ENCODE measurements at regions not wholly inside any gene's neighbourhood (a gene's known extent, or its start where the extent isn't known, plus 50 kb on each side); places are given as distances from the start of the nearest gene placed in this dataset.

GRCh38 chr2:13905831-13906230 lies 726.7 kb upstream of the LRATD1 start:
- ChIA-PET CTCF (no interaction called here), POLR2A (no interaction called here)
- no peaks in the 10 kb centered on the region for H3K36me3 ChIP-seq (ENCODE audit: control insufficient read depth in 2 of 2, insufficient read depth in 1 of 2, low read length in 2 of 2)
- no peaks in the 10 kb centered on the region for H3K9me3 ChIP-seq (ENCODE audit: control insufficient read depth, insufficient read depth, low read depth, low read length)
- H3K27ac ChIP-seq (ENCODE audit: extremely low read depth, low read depth, low read length), result no peak overlapping the region
- H3K4me3 ChIP-seq (ENCODE audit: low read depth, low read length), result no peak overlapping the region
- TF ChIP-seq ZNF391 (tag by site-specific recombination; IDR thresholded peaks at IDR 0.05; ENCODE audit: borderline replicate concordance, low read depth) (no peak), ZNF513 (tag by site-specific recombination; IDR thresholded peaks at IDR 0.05) (no peak), ZBTB8A (tag by site-specific recombination; IDR thresholded peaks at IDR 0.05) (no peak), ZSCAN16 (tag by site-specific recombination; IDR thresholded peaks at IDR 0.05) (no peak), ZFP41 (tag by site-specific recombination; IDR thresholded peaks at IDR 0.05; ENCODE audit: borderline replicate concordance) (no peak), ZNF2 (tag by site-specific recombination; IDR thresholded peaks at IDR 0.05) (no peak), HOXA7 (CRISPR knock-in tag; IDR thresholded peaks at IDR 0.05; ENCODE audit: borderline replicate concordance) (no peak), ZNF488 (tag by site-specific recombination; IDR thresholded peaks at IDR 0.05) (no peak), PRDM1 (tag by site-specific recombination; IDR thresholded peaks at IDR 0.05) (no peak), ZNF211 (tag by site-specific recombination; IDR thresholded peaks at IDR 0.05; ENCODE audit: low read depth) (no peak), SCRT1 (tag by site-specific recombination; IDR thresholded peaks at IDR 0.05; ENCODE audit: borderline replicate concordance) (no peak), ZNF423 (tag by site-specific recombination; IDR thresholded peaks at IDR 0.05) (no peak), ZNF426 (tag by site-specific recombination; IDR thresholded peaks at IDR 0.05) (no peak), ZNF664 (tag by site-specific recombination; IDR thresholded peaks at IDR 0.05) (no peak), ZBTB6 (tag by site-specific recombination; IDR thresholded peaks at IDR 0.05) (no peak), IKZF3 (tag by site-specific recombination; IDR thresholded peaks at IDR 0.05) (no peak), ZNF274 (IDR thresholded peaks at IDR 0.05; ENCODE audit: low read length) (no peak), ZNF274 (tag by site-specific recombination; IDR thresholded peaks at IDR 0.05; ENCODE audit: borderline replicate concordance) (no peak), ZNF654 (tag by site-specific recombination; IDR thresholded peaks at IDR 0.05; ENCODE audit: low read depth) (no peak), ELK4 (IDR thresholded peaks at IDR 0.05; ENCODE audit: borderline replicate concordance, low read depth, low read length) (no peak), RBAK (tag by site-specific recombination; IDR thresholded peaks at IDR 0.05) (no peak)
- no peaks in the 10 kb centered on the region for H3K4me1 ChIP-seq (ENCODE audit: control insufficient read depth, insufficient read depth, low read length)

GRCh38 chr2:13916066-13916465 lies 716.5 kb upstream of the LRATD1 start:
- H3K9me3 ChIP-seq (ENCODE audit: control insufficient read depth, insufficient read depth, low read depth, low read length), result no peaks in the 10 kb centered on the region
- ChIA-PET CTCF (no interaction called here), POLR2A (no interaction called here)
- no peak overlapping the region for H3K4me3 ChIP-seq (ENCODE audit: low read depth, low read length)
- H3K4me1 ChIP-seq (ENCODE audit: control insufficient read depth, insufficient read depth, low read length), result no peaks in the 10 kb centered on the region
- H3K27ac ChIP-seq (ENCODE audit: extremely low read depth, low read depth, low read length), result no peak overlapping the region
- H3K36me3 ChIP-seq (ENCODE audit: control insufficient read depth in 2 of 2, insufficient read depth in 1 of 2, low read length in 2 of 2), result no peaks in the 10 kb centered on the region
- no peak for TF ChIP-seq ZNF792 (tag by site-specific recombination; IDR thresholded peaks at IDR 0.05)
- TF ChIP-seq ZNF248 (tag by site-specific recombination; IDR thresholded peaks at IDR 0.05), result no peak
- no peak for TF ChIP-seq ZNF335 (tag by site-specific recombination; conservative IDR thresholded peaks at IDR 0.05)
- TF ChIP-seq ZNF155 (tag by site-specific recombination; IDR thresholded peaks at IDR 0.05), result no peak
- TF ChIP-seq ZNF138 (tag by site-specific recombination; IDR thresholded peaks at IDR 0.05; ENCODE audit: borderline replicate concordance), result no peak
- no peak for TF ChIP-seq ZNF274 (IDR thresholded peaks at IDR 0.05; ENCODE audit: low read length)
- TF ChIP-seq ZNF274 (tag by site-specific recombination; IDR thresholded peaks at IDR 0.05; ENCODE audit: borderline replicate concordance), result no peak
- TF ChIP-seq ZFP3 (tag by site-specific recombination; IDR thresholded peaks at IDR 0.05; ENCODE audit: low read depth), result no peak
- no peak for TF ChIP-seq ZNF707 (tag by site-specific recombination; IDR thresholded peaks at IDR 0.05)
- TF ChIP-seq ZNF768 (tag by site-specific recombination; IDR thresholded peaks at IDR 0.05), result no peak
- TF ChIP-seq ZEB2 (tag by site-specific recombination; IDR thresholded peaks at IDR 0.05), result no peak
- TF ChIP-seq ZNF785 (tag by site-specific recombination; IDR thresholded peaks at IDR 0.05), result no peak
- no peak for TF ChIP-seq KLF8 (tag by site-specific recombination; IDR thresholded peaks at IDR 0.05)
- no peak for TF ChIP-seq ZNF175 (tag by site-specific recombination; IDR thresholded peaks at IDR 0.05)
